Head of caudate nucleus (tissue), 42 donors: ENCODE measurements at regions not wholly inside any gene's neighbourhood (a gene's known extent, or its start where the extent isn't known, plus 50 kb on each side); places are given as distances from the start of the nearest gene placed in this dataset.

Experiments
- DNase-seq, 42 donors: peaks; one replicate each; pipeline versions ENCODE4 v3.0.0 to v3.0.0-alpha.2; 2020 to 2021; ENCODE audit warnings: mixed read lengths in 7 of 42
- intact Hi-C: fragments of 100-400 bp; cut with DNase I; formaldehyde crosslinking; loops from one replicate; pipeline ENCODE4 v1.15.0; 2022

DNA sequence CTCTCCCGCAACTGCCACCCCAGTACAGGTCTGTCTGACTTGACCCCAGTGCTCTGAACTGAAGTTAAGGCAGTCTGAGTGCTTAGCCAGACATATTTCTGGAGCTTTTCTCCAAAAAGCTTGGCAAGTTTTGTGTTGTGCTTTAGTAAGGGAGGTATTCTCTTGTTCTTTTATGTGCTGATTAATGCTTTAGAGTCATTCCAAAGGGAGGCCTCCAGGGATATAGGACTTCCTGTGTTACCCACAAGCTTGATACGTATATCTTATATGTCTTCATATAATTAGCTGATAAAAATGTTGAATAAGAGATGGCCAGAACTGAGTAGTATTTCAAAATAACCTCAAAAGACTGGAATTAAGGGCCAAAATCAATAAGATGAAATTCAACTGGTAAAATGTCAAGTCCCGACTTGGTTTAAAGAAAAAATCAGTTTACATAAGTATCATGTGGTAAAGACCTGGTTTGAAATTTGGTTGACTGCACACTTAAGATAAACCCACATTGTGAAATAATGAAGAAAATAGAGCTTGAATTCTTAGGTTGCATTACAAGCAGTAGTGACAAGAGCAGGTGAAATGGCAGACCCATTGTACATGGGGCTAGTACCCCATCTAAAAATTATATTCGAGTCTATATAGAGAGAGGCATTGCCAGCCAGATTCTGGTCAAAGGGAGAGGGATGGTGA is 226.9 kb downstream of the SNX19 start:
- DNase-seq = no peak
- intact Hi-C loops = no loop called here

DNA sequence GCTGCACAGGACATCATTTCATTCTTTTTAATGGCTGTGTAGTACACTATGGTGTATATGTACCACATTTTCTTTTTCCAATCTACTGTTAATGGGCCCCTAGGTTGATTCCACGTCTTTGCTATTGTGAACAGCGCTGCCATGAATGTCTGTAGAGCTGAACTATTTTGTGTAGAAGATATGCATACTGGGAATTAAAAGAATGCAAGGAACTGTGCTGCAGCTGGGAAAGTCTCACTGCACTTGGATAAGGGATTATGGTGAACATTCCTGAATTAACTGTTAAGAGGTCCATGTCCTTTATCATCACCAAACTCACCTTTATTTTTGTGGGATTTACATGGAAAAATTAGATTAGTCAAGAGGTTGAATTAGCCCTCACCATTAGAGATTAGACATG is 224.7 kb downstream of the SNX19 start:
- intact Hi-C loops = no loop called here
- no peak for DNase-seq

DNA sequence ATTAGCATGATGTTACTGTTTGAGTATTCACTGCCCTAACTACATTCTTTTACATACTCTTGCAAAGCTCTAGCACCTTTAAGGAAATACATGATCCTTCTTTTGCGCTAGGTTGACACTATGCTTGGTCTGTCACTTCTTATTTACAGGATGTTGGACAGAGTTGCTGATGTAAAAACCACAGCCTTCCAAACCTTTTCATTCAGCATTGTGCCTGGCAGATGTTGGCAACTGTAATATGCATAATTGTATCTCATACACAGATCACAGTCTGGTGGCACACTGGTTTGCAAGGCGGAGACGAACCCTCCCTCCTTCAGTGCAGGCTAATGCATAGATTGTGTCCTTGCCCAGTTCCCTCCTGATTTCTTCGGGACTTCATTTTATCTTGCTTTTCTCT is 224.1 kb downstream of the SNX19 start:
- DNase-seq = no peak
- intact Hi-C loops = no loop called here

DNA sequence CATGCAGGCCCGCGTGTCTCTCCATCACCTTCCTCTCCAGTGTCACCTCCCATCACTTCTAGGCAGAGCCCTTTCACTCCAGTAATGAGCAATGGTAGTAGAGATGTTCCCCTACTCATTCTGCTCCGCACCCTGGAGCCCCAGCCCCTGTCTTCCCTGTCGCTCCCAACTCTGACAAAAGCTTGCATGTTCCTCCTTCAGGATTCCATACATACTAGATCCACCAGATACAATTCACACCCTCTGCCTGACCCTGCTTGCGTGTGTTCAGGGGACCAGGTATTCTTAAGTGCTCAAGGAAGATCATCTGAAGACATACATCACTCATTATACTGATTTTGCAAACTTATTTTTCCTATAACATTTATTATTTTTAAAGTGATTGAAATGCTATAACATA is 222.7 kb downstream of the SNX19 start:
- DNase-seq = no peak
- intact Hi-C loops = no loop called here

DNA sequence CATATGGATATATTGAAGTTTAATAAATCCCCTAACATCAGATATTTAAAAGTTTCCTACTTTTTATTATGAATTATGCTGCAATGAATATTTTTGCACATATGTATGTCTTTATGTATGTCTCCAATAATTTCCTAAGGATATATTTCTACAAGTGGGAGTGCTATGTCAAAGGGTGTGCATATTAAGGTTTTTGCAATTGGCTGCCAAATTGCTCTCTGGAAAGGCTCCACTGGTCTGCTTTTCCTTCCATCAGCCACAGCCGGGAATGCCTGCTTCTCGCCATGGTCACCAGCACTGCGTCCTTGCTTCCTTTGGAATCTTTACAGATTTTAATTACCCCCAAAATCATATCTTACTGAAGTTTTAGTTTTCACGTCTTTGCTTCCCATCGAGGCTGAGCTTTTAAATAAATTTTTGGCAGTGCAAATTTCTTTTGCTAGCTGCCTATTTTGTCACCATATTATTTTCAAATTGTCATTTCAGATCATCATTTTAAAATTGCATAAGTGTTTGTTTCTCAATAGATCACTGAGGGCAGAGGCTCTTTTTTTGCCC is 221.7 kb downstream of the SNX19 start:
- intact Hi-C loops = no loop called here

DNA sequence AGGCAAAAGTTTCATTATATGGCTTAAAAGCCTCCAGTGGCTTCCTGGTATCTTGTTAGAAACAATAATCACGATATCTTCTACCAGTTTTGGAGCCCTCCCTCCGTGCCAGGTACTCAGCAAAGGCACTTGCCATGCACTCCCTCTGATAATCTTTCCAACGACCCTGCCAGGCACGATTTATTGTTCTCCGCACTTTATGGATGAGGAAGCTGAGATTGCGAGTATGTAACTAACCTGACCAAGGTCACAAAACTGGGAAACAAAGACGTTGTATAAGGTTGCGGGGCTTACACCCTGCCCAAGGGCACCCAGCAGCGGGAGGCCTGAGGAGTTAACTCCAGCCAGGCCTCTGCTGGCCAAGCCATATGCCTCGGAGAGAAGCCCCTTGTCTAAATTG is 218.1 kb downstream of the SNX19 start:
- DNase-seq = no peak
- intact Hi-C loops = no loop called here

More for the DNA sequence above, 221.7 kb downstream of the SNX19 start:
- no peak for DNase-seq

DNA sequence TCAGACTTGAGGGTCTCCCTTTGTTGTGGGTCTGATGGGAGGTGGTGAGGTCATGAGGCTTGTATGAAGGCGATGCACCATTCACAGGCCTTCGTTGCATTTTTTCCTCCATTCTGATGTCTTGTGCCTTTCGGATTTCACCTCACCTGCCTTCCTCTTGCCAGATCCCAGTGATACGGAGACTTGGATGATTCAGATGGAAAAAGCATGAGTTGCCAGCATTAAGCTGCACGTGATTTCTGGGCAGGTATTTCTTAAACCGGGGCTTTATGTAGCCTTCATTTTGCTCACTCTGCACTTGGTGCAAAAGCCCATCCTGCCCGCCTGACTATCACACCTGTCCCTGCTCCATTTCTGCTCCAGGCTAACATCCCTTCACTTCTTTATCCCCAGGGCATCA is 216.7 kb downstream of the SNX19 start:
- DNase-seq = no peak
- intact Hi-C loops = no loop called here

DNA sequence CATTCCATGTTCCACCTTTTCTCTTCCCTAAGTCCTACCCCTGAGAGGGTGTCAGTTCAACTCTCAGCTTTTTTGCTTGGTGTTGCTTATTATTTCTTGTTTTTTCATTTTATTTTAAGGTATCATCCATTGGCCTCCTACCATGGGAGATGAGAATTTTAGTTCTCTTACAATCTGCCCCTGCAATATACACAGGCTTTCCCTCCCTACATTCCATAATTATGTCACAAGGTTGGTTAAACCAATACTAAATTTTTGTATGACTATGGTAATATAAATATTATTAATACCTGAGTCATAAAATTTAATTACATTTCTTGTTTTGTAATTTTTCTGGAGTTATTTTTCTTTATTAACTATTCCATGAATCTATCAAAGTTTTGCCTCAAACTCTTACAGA is 216.2 kb downstream of the SNX19 start:
- DNase-seq = no peak
- intact Hi-C loops = no loop called here

DNA sequence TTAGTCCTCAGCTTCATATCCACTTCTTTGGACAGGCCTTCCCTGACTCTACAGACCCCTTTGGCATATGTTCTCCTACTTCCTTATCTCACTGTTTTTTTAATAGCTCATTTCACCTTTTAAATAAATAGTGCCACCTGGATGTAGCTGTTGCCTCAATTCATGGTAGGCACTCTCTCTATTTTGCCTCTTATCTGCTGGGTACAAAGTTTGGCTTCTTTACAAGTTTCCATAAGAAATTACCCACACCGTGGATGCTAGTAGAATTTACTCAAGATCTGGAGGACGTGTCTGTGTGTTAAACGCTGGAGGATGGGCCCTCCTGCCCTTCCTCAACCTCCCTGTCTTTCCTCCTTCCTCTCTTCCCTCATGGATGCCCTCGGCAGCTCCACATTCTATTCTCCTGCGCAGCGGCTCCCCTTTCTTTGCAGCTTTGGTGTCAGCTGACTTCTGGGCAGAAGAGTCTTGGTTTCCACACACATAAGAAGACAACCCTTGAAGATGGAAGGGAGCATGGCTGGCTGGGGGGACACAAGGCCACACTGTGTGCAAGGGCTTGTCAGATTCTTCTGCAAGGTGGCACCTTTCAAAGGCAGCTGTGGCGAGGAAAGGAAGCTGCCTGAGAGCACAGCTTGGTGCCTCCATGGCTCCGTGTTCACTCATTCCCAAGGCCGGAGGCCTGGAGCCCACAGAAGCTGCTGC is 212.6 kb downstream of the SNX19 start:
- intact Hi-C loops = no loop called here

DNA sequence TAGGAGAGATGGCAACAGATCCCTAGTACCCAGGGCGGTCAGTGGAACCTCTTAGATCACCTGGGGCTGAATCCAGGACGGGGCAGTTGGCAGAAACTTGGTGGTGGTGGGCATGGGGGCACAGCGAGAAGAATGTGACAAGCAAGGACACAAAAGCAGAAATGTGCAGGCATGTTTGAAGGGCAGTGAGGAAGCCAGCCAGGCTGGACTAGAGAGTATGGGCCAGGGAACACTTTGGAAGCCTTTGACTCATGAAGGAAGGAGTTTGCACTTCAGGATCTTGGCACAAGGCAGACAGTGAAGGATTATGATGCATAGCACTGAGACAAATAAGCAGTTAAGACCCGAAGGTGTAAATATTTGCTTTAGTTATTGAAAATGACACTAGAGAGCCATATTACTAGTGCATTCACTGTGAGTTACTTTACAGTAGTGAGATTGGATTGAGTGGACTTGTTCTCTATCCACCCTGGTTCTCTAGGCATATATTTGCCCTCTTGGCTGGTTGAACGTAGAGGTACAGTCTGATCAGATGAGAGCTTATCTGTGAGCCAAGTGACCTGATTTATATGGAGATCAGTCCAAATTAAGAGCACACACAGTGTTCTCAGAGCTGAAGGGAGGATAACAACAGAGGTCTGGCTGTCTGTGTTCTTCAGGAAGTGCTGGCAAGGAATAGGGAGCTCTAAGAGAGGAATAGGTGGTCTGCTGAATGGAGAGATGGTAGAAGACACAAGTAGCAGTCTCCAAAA is 210.4 kb downstream of the SNX19 start:
- intact Hi-C loops = no loop called here
- no peak for DNase-seq

More for the DNA sequence above, 212.6 kb downstream of the SNX19 start:
- no peak for DNase-seq

DNA sequence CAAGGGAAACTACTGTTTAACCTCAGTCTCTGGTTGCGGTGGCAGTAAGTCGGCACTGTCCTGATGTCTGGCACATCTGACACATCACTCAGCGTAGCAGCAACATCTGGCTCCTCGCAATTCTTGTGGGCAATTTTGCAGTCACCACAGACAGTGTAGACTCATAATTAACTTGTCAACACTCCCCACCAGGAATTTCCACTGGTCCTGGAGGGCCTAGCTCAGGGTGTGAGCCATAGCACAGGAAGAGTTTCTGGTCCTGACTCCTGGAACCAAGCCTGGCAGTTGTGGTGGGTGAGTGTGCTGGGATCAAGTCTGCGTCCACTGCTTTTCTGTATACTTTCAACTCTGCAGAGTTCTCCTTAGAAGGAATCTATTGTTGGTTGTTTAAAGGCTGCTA is 209.7 kb downstream of the SNX19 start:
- no peak for DNase-seq
- intact Hi-C loops = no loop called here

DNA sequence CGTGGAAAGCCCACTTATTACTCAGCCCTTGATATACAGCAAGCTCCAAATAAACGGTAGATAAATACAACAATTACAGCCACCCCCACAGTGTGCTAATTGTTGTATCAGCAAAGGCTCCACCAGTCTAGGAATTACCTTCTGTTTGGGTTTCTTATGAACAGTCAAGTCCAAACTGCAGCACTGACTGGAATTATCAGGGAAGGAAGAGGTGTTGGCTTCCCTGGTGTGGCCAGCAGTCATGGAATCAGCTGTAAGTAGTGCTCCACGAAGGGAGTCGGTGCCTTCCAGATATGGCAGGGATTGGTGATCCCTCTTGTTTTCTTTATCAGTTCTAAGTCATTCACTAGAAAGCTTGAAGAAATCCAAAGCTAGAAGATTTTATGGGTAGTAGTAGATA is 209.1 kb downstream of the SNX19 start:
- DNase-seq = no peak
- intact Hi-C loops = no loop called here

DNA sequence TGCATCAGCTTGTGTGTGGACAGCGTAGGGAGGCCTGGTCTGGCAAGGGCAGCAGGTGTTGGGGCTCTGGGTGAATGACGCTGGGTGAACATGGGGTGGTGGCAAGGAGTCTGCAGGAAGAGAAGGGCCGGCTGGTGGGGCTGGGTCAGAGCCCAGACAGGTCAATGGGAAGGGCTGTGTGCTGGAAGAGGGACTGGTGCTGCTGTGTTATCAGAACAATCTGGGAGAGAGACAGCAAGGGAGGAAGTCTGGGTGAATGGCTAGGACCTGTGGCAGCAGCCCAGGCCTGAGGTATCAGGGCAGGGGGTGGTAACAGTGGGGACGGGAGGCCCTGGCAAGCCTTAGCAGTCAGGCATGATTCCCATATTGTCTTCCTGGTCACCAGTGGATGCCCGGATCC is 206.7 kb downstream of the SNX19 start:
- no peak for DNase-seq
- intact Hi-C loops = no loop called here

DNA sequence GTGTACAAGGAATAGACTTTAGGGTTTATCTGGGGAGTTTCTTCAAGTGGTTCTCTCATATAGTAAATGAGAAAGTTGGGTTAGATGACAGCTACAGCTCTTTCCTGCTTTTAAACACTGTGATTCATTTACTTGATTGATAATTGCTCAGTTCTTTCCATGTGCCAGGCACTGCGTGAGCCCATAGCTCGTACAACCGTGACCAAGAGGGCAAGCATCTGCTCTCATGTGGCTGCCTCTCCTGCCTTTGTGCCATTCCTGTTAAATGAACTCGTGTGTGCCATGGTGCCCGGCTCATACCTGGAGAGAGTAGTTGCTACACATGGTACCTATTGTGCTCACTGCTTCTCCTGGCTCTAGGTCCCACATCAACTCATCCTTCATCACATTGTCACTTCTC is 206.3 kb downstream of the SNX19 start:
- intact Hi-C loops = no loop called here
- DNase-seq = no peak

DNA sequence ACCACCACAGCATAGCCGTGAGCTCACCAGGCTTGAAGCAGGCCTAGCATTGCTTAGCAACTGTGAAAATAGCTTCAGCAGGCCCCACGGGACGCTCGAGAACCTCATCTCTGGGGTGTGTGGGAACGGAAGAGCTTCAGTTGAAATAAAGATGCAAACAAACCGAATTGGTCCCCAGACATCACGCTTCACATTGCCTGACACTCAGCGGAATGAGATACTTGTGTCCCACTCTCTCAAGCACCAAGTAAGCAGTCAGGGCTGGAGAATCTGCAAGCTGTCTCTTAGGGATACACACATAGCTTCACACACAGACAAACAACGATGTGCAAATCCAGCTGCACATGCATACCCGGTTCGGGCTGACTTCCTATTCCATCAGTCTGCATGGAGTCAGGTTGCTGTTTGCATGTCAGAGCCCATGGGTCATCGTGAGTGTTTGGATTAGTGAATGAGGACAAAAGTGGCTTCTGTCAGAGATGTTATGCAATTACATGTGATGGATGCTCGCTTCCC is 205.7 kb downstream of the SNX19 start:
- DNase-seq = no peak
- intact Hi-C loops = no loop called here

DNA sequence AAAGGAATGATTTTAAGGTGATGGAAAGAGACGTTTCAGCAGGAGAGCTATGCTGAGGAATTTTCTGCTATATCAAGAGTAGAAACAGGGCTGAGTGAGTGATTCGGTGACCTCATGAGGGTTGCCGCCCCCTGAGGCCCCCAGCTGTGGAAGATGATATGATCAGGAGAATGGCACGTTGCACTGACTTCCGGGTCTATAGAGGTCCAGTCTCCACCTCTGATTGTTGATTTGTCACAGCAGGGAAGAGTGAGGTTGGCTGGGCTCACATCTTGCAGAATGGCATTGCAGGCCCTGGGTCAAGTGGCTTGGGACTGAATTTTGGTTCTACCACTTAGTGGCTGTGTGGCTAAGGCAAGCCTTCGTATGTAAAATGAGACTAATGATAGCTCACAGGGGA is 205.1 kb downstream of the SNX19 start:
- intact Hi-C loops = no loop called here
- no peak for DNase-seq

DNA sequence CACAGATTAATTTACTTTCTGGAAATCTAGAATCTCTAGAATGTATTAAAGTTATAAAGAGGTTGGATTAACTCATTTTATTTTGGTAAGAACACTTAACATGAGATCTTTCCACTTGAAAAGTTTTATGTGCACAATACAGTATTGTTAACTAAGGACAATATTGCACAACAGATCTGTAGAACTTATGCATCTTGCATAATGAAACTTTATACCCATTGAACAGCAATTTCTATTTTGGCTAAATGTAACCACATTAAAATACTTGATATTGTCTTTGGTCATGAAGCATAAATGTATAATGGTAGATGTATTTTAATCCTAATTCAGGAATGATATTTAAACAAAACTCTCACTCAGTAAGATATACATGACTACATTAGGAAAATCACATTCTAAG is 203.8 kb downstream of the SNX19 start:
- intact Hi-C loops = no loop called here
- no peak for DNase-seq

DNA sequence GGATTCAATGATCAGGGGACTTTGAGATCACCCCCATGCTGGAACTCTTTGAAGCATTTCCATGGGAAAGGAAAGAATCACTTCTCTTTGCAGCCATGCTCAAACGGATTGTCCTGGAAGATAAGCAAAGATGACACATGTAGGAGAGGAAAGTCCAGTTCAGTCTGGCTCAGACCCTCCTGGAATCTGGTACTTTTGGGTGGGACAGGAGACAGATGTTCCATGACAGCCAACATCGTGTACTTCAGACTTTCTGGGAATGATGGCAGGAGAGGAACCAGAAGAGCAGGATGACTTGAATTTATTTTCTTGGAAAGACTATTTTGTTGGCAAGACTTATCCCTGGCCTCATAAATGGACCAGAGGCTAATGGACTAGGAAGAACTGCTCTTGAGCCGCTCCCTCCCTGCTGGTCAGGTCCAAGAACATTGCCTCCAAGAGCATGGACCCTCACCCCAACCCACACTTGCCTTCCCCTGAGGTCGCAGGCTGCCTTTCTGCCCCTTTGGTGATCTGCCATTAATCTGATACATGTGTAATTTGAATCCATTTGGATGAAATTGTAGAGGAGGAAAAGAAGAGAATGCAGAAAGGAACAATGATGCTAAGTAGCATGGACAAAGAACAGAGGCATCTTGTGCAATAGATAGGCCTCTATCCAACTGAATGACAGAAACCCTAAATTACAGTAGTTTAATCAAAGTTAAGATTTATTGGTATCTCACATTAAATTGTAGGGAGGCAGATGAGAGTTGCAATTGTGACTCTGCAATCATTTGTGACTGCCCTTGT is 201.0 kb downstream of the SNX19 start:
- DNase-seq = no peak
- intact Hi-C loops = no loop called here

DNA sequence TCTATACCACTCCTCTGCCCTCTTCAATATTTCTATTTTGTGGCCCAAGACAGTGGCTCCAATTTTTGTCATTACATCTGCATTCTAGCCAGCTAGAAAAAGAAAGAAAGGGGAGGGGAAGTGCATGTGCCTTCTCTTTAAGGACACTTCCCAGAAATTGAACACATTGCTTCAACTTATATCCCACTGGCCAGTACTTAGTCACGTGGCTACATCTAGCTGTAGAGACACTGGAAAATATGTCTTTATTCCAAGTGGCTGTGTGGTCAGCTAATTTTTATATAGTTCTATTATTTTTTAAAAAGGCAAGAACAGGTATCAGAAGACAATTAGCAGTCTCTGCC is 200.4 kb downstream of the SNX19 start:
- intact Hi-C loops = no loop called here
- no peak for DNase-seq
